H9 (cell line): ENCODE measurements at regions not wholly inside any gene's neighbourhood (a gene's known extent, or its start where the extent isn't known, plus 50 kb on each side); places are given as distances from the start of the nearest gene placed in this dataset.

Source experiments
- DNase-seq: peaks from one replicate; pipeline ENCODE4 v3.0.0-alpha.2; 2017
- H2AFZ ChIP-seq: one replicate; pipeline ENCODE4 v1.6.1; 2013; ENCODE audit warnings: mild to moderate bottlenecking, low read length, control low read depth, moderate library complexity
- H2AK5ac ChIP-seq: 2 replicates; pipeline ENCODE4 v1.6.1; 2013; ENCODE audit warnings: low read length, control low read depth, mixed read lengths; ENCODE audit not compliant: insufficient read length
- H2BK120ac ChIP-seq: one replicate; pipeline ENCODE4 v1.6.1; 2013; ENCODE audit warnings: low read depth, mild to moderate bottlenecking, low read length, control low read depth, inconsistent platforms; ENCODE audit not compliant: poor library complexity, severe bottlenecking
- H2BK12ac ChIP-seq: 2 replicates; pipeline ENCODE4 v1.6.1; 2013; ENCODE audit warnings: low read length, control low read depth, mixed read lengths, low read depth; ENCODE audit not compliant: insufficient read length
- H2BK15ac ChIP-seq: 2 replicates; pipeline ENCODE4 v1.6.1; 2013; ENCODE audit warnings: low read depth, low read length, control low read depth
- H2BK20ac ChIP-seq: one replicate; pipeline ENCODE4 v1.6.1; 2013; ENCODE audit warnings: low read depth, mild to moderate bottlenecking, low read length, control low read depth, inconsistent platforms; ENCODE audit not compliant: poor library complexity, severe bottlenecking
- H2BK5ac ChIP-seq: 2 replicates; pipeline ENCODE4 v1.6.1; 2013; ENCODE audit warnings: low read length, control low read depth, mixed read lengths; ENCODE audit not compliant: insufficient read length
- H3K14ac ChIP-seq: 2 replicates; pipeline ENCODE4 v1.6.1; 2013; ENCODE audit warnings: low read length, control low read depth; ENCODE audit not compliant: insufficient read depth
- H3K18ac ChIP-seq: 2 replicates; pipeline ENCODE4 v1.6.1; 2013; ENCODE audit warnings: low read depth, mild to moderate bottlenecking, mixed read lengths, low read length, control low read depth; ENCODE audit not compliant: insufficient read length
- H3K23ac ChIP-seq: 2 replicates; pipeline ENCODE4 v1.6.1; 2013; ENCODE audit warnings: low read length, control low read depth, mixed read lengths, low read depth; ENCODE audit not compliant: insufficient read length
- H3K23me2 ChIP-seq: 2 replicates; pipeline ENCODE4 v1.6.1; 2013; ENCODE audit warnings: low read depth, mild to moderate bottlenecking, mixed read lengths, low read length, control low read depth; ENCODE audit not compliant: insufficient read length, poor library complexity, severe bottlenecking
- H3K27ac ChIP-seq: 2 replicates; pipeline ENCODE4 v1.5.1; 2013; ENCODE audit warnings: low read length, control low read depth, mixed read lengths, low read depth; ENCODE audit not compliant: insufficient read length
- H3K27me3 ChIP-seq: 2 replicates; pipeline ENCODE4 v1.6.1; 2013; ENCODE audit warnings: low read length, control low read depth, inconsistent platforms; ENCODE audit not compliant: insufficient read depth
- H3K4ac ChIP-seq: 2 replicates; pipeline ENCODE4 v1.6.1; 2013; ENCODE audit warnings: low read depth, mild to moderate bottlenecking, control low read depth, inconsistent platforms, low read length, moderate library complexity
- H3K4me1 ChIP-seq: 2 replicates; pipeline ENCODE4 v1.6.1; 2013; ENCODE audit warnings: low read length, control low read depth, inconsistent platforms; ENCODE audit not compliant: insufficient read depth
- H3K4me2 ChIP-seq: 2 replicates; pipeline ENCODE4 v1.6.1; 2013; ENCODE audit warnings: low read length, control low read depth, mixed read lengths; ENCODE audit not compliant: insufficient read length, insufficient read depth
- H3K56ac ChIP-seq: 2 replicates; pipeline ENCODE4 v1.6.1; 2013; ENCODE audit warnings: low read depth, mild to moderate bottlenecking, mixed read lengths, low read length, control low read depth; ENCODE audit not compliant: insufficient read length
- H3K79me1 ChIP-seq: 2 replicates; pipeline ENCODE4 v1.6.1; 2013; ENCODE audit warnings: low read depth, mild to moderate bottlenecking, moderate library complexity, low read length, control low read depth, inconsistent platforms; ENCODE audit not compliant: insufficient read depth, poor library complexity, severe bottlenecking
- H3K79me2 ChIP-seq: 2 replicates; pipeline ENCODE4 v1.6.1; 2013; ENCODE audit warnings: low read length, control low read depth, inconsistent platforms; ENCODE audit not compliant: insufficient read depth
- H3K9ac ChIP-seq: 2 replicates; pipeline ENCODE4 v1.6.1; 2013; ENCODE audit warnings: low read length, control low read depth, mixed read lengths; ENCODE audit not compliant: insufficient read length; ENCODE audit errors: extremely low read depth
- H3K9me3 ChIP-seq: one replicate; pipeline ENCODE4 v1.6.1; 2013; ENCODE audit warnings: low read depth, low read length, inconsistent platforms; ENCODE audit not compliant: control insufficient read depth
- H3T11ph ChIP-seq: one replicate; pipeline ENCODE4 v1.6.1; 2013; ENCODE audit warnings: mild to moderate bottlenecking, low read length, control low read depth, inconsistent platforms
- H4K20me1 ChIP-seq: one replicate; pipeline ENCODE4 v1.6.1; 2013; ENCODE audit not compliant: control insufficient read depth, insufficient read length, insufficient read depth
- H4K5ac ChIP-seq: 2 replicates; pipeline ENCODE4 v1.6.1; 2013; ENCODE audit warnings: low read depth, mild to moderate bottlenecking, mixed read lengths, low read length, control low read depth; ENCODE audit not compliant: insufficient read length
- H4K8ac ChIP-seq: replicated peaks from 2 replicates; pipeline ENCODE4 v1.6.1; 2013; ENCODE audit warnings: low read length, control low read depth, mixed read lengths, low read depth; ENCODE audit not compliant: insufficient read length
- H4K91ac ChIP-seq: 2 replicates; pipeline ENCODE4 v1.6.1; 2013; ENCODE audit warnings: low read depth, mild to moderate bottlenecking, moderate library complexity, mixed read lengths, low read length, control low read depth; ENCODE audit not compliant: insufficient read length
- H3K27ac Mint-ChIP-seq, 3 experiments: 2 replicates in 2 of 3; 3 replicates in 1 of 3; pipeline ENCODE4 v1.8.0; 2020 to 2021; ENCODE audit warnings: mixed read lengths in 3 of 3, mild to moderate bottlenecking in 1 of 3, moderate library complexity in 1 of 3
- H3K27me3 Mint-ChIP-seq: 2 replicates; pipeline ENCODE4 v1.8.0; 2021; ENCODE audit warnings: low read depth, mild to moderate bottlenecking, moderate library complexity, mixed read lengths
- H3K36me3 Mint-ChIP-seq, 3 experiments: 2 replicates in 2 of 3; 3 replicates in 1 of 3; pipeline ENCODE4 v1.8.0; 2020 to 2021; ENCODE audit warnings: low read depth in 3 of 3, mixed read lengths in 3 of 3; ENCODE audit not compliant: insufficient read depth in 1 of 3
- H3K4me1 Mint-ChIP-seq, 2 experiments: 2 replicates each; pipeline ENCODE4 v1.8.0; 2020; ENCODE audit warnings: mixed read lengths in 2 of 2
- H3K4me3 Mint-ChIP-seq, 2 experiments: 2 replicates in 1 of 2; 3 replicates in 1 of 2; pipeline ENCODE4 v1.8.0; 2020 to 2021; ENCODE audit warnings: mild to moderate bottlenecking in 2 of 2, mixed read lengths in 2 of 2, moderate library complexity in 1 of 2
- H3K9me3 Mint-ChIP-seq, 2 experiments: 2 replicates in 1 of 2; 3 replicates in 1 of 2; pipeline ENCODE4 v1.8.0; 2020; ENCODE audit warnings: mild to moderate bottlenecking in 2 of 2, mixed read lengths in 2 of 2, moderate library complexity in 1 of 2
- CTCF ChIP-seq: fragments of 200-600 bp; sonication (generic); conservative IDR thresholded peaks from 3 replicates; pipeline ENCODE4 v1.8.0; 2021; ENCODE audit warnings: antibody characterized with exemption, mild to moderate bottlenecking
- WGBS: extraction: QIAGEN DNeasy Blood & Tissue Kit; methylation state at CpG from one replicate; pipeline ENCODE4 v1.1.7; 2013; ENCODE audit warnings: missing lambda C conversion rate, low lambda C conversion rate, mixed read lengths; ENCODE audit not compliant: insufficient read length; ENCODE audit errors: extremely low coverage; 5-methylcytosine and 5-hydroxymethylcytosine counted together

GRCh38 chr5:54390539-54391031 is 64.9 kb upstream of the HSPB3 start:
- Histone ChIP-seq H3K23me2 (no peaks in the 10 kb centered on the region), H3K9ac (no peak overlapping the region), H3K14ac (no peak overlapping the region), H3K23ac (no peak overlapping the region), H3K9me3 (no peaks in the 10 kb centered on the region), H3K56ac (no peak overlapping the region), H3K79me2 (no peaks in the 10 kb centered on the region), H4K8ac (no peak overlapping the region), H3K79me1 (no peaks in the 10 kb centered on the region), H3T11ph (no peak overlapping the region), H3K27ac (no peak overlapping the region), H4K20me1 (no peaks in the 10 kb centered on the region), H2AFZ (no peak overlapping the region), H2BK120ac (no peak overlapping the region), H3K4ac (no peak overlapping the region), H2BK20ac (no peak overlapping the region), H2BK15ac (no peak overlapping the region), H2BK12ac (no peak overlapping the region), H3K4me2 (no peak overlapping the region), H2AK5ac (no peak overlapping the region), H3K4me1 (peaks cover 3% of the 10 kb centered on the region; the same call in 1 of the 2 replicates), H2BK5ac (no peak overlapping the region), H4K91ac (no peak overlapping the region), H3K18ac (no peak overlapping the region), H4K5ac (no peak overlapping the region), H3K27me3 (no peaks in the 10 kb centered on the region)
- no peak for TF ChIP-seq CTCF
- H3K27me3 Mint-ChIP-seq: no peaks in the 10 kb centered on the region
- no CpG with 5 or more reads among the region's 5 CpGs for WGBS
- H3K27ac Mint-ChIP-seq: no peak overlapping the region
- peaks cover 0 to 4% of the 10 kb centered on the region in 2 experiments; a peak in 3 of 4 replicates for H3K4me1 Mint-ChIP-seq
- no peak for DNase-seq
- H3K9me3 Mint-ChIP-seq: peaks cover 0 to 3% of the 10 kb centered on the region in 2 experiments; a peak in 2 of 5 replicates
- H3K36me3 Mint-ChIP-seq: no peaks in the 10 kb centered on the region
- no peak overlapping the region for H3K4me3 Mint-ChIP-seq
